NCI-H1930 (cell line): ENCODE measurements at regions not wholly inside any gene's neighbourhood (a gene's known extent, or its start where the extent isn't known, plus 50 kb on each side); places are given as distances from the start of the nearest gene placed in this dataset.

Experiments
- DNase-seq, 2 experiments: peaks; one replicate each; lab custom pipeline; 2025; lab: John Stamatoyannopoulos, UW

DNA sequence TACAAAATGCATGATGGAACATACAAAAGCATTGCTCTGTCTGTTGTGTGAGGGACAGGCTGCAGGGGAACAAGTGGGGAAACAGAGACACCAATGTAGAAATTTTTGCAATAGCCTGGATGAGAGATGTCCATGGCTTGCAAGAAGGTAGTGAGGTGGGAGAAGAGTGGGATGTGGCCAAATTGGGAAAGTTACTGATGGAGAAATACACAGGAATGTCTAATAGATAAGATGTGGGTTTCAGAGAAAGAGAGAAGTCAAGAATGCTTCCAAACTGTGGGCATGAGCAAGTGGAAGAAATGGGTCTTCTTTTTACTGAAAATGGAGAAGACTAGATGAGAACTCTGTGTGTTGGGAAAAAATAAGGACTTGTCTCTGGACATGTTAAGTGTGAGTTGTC lies 592.7 kb downstream of the TNS3 start:
- no peak for DNase-seq

DNA sequence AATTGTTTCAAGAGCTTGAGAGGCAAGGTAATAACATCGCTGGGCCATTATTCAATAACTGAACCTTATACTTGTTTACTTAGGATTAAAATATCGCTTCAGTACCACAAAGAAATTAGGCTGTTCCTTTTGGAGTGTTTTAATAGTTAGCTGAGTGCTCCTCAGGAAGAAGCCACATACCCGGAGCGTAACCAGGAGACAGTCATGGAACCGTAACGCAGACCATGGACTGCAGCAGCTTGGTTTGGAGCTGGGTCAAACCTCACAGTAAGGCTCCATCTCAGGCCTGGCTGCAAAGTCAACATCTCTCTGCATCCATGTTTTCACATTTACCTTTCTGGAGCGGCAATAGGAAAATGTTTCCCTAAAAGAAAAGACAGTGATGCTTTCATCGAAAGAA lies 599.0 kb downstream of the TNS3 start:
- no peak for DNase-seq

GRCh38 chr7:46979439-46979838 lies 602.5 kb downstream of the TNS3 start:
- DNase-seq: no peak

DNA sequence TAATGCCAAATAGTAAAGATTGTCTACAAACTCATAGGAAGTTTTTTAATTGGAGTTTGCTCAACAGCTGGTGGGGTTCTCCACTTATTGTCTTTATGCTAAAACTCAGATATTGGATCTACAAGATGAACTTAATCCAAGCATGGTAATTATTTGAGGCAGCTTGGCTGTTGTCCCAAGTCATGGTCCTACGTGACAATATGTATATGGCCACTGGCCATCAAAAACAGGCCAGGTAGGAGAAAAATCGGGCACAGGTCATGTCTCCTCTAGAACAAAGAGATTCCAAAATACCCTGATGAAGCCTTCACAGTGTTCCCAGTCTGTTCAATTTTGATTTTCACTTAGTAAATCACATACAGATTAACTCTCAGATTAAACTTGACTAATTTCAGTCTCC lies 606.4 kb downstream of the TNS3 start:
- DNase-seq: no peak

DNA sequence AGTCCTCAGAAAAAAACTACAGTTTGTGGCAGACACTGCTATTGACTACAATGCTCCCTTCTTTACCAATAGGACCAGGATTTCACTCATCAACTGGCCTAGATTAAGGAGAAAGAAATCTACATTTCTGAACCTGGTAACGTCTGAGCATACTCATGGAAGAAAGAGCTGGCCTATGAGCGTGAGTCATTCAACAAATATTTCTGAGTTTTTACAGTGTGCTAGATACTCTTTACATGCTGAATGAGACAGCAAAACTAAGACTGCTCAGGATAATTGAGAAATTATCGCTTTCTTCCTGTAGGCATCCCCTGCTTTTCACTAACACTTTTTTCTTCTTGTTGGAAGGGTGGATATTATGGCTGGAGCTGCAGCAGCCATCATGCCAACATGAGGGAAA lies 609.7 kb downstream of the TNS3 start:
- no peak for DNase-seq

DNA sequence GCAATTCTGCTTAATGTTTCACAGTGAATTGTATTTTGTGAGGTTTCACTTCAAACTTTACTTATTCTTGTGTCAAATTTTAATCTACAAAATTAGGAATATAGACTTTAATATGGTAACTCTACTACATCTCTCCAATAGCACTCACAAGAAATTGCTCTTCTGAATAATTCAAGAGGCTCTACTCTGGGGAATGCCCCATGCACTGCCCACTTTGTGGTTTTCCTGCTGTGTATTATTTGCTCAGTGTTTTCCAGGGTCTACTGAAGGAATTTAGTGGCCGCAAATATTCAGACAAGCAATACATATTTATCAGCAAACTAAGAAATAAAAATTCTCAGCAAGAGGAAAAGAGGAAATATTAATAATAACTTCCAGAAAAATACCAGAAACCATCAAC lies 611.4 kb downstream of the TNS3 start:
- DNase-seq: no peak

GRCh38 chr7:46970131-46970430 lies 611.8 kb downstream of the TNS3 start:
- DNase-seq: no peak

DNA sequence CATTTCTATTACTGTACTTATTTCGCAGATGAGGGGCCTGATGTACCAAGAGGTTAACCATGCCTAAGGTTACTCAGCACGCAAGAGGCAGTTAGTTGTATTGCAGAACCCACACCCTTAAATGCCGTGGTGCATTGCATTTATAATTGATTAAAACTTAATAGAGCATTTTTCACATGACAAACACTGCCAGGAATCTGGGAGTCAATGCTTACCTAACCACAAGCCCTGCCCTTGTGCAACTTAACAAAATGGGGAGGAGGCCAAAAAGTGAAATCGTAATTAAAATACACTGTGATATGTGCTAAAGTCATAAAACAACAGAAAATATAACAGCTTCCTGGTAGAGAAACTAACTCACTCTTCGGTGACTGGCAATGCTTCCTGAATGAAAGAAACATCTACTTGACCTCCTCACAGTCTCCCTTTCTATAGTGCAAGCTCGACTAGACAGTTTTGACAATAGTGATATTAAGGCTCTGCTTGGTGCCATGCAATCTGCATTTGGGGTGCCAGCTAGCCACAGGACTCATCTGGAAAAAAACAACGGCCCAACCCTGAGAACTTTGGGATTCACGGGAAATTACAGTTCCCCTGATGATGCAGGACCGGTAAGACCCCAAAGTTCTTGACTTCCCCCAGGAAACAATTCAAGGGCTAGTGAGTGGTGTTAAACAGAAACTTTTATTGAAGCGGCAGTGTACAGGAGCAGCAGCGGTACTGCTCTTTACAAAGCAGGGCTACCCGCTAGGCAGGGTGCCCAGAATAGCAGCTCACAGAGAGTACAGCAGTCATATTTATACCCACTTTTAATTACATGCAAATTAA lies 612.4 kb downstream of the TNS3 start:
- no peak for DNase-seq

- no peak for DNase-seq
Observed at GRCh38 chr7:46968003-46968402, 613.9 kb downstream of the TNS3 start.

- DNase-seq: no peak
Observed at GRCh38 chr7:46963719-46964118, 618.2 kb downstream of the TNS3 start.

- DNase-seq: no peak
Observed at GRCh38 chr7:46960970-46961369, 620.9 kb downstream of the TNS3 start.

DNA sequence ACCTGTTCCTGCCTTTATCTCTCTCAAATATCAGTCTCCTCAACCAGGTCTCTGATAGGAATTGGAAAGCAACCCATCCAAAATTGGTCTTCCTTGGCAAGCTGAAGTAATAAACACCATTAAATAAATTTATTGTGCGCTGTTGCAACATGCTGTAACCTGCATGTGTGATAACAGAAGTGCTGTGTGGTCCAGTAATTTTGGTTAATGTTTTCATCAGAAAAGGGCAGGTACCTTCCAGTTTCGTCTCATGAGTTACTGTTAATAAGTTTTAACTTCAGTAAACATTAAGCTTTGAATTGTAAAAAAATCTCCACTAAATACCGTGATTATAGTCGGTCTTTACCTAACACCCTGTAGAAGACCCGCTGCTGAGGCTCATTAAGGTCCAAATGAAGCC lies 624.7 kb downstream of the TNS3 start:
- no peak for DNase-seq

- no peak for DNase-seq
Observed at GRCh38 chr7:46955531-46955930, 626.4 kb downstream of the TNS3 start.

GRCh38 chr7:46954181-46954580 lies 627.7 kb downstream of the TNS3 start:
- DNase-seq: no peak

- DNase-seq: no peak
Observed at GRCh38 chr7:46953008-46953407, 628.9 kb downstream of the TNS3 start.

- no peak for DNase-seq
Observed at GRCh38 chr7:46949270-46949931, 632.5 kb downstream of the TNS3 start.

DNA sequence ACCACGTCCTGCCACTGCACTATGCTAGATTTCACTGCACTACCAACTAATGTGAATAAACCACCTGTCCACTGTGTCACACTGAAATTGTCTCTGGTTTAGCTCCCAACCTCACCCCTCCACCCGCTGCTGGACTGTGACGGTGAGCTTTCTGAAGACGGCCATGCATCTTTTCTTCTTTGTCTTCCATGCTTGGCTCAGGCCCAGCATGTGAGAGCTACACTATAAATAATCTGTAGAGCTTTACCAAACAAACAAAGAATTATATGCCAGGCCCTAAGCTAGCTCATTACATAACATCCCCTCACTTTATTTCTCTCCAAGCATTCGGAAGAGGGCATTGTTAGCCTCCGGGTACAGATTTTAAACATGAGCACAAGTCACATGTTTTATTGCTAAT lies 633.2 kb downstream of the TNS3 start:
- no peak for DNase-seq

- no peak for DNase-seq
Observed at GRCh38 chr7:46945328-46945727, 636.6 kb downstream of the TNS3 start.

- DNase-seq: no peak
Observed at GRCh38 chr7:46943996-46944395, 637.9 kb downstream of the TNS3 start.

DNA sequence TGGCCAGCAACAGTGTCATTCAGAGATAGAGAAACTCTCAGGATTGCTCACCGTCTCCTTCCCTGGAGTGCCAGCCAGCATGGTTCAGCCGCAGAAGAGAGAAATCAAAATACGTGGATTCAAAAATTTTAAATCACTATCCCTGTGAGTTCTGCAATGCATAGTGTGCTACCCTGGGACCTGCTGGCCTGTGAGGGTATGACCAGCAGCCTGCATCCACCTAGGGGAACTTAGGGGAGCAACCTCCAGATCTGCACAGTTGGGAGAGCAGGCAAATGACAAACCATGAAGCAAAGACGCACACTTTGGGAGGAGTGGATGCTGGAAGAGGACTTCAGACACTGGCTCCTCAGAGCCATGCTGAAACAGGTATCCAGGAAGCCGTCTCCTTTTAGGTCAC lies 639.3 kb downstream of the TNS3 start:
- DNase-seq: no peak

DNA sequence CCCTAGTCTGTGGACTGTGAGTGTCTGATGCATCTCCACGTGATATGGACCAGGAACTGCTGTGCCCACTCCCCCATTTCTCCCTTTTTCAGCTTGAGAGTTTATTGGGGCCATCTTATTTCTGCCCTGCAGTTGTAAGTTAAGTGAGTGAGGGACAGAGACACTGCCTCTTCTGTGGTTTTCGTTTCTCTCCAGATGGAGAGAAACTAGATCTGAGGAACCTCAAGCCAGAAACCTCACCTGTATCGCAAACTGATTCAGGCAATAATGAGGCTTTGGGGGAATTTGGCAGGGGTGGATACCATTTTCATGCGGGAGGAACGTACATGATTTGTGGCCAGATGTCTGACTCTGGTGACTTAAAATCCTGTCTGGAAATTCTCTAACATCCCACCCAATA lies 641.7 kb downstream of the TNS3 start:
- no peak for DNase-seq

DNA sequence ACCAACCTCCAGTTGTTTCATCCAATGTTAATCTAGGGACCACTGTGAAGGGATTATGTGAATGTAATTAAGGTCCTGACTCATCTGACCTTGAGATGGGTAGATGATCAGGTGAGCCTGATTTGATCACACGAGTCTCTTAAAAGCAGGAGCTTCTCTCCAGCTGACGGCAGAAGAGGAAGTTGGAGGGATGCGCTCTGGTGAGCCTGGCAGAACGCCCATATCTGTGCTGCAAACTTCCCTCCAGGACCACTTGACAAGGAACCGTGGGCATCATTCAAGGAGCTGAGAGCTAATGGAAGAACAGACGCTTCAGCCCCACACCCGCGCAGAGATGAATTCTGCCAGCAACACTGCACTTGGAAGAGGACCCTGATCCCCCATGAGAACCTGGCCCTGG lies 642.4 kb downstream of the TNS3 start:
- no peak for DNase-seq

- DNase-seq: no peak
Observed at GRCh38 chr7:46939089-46939488, 642.8 kb downstream of the TNS3 start.

- no peak for DNase-seq
Observed at GRCh38 chr7:46937826-46938225, 644.1 kb downstream of the TNS3 start.
